Calu3 (cell line): ENCODE measurements at regions not wholly inside any gene's neighbourhood (a gene's known extent, or its start where the extent isn't known, plus 50 kb on each side); places are given as distances from the start of the nearest gene placed in this dataset.

Experiments
- BruUV-seq: library from RNA; stranded (reverse); fragments of 400-500 nt; replicated peaks from 2 replicates; lab custom pipeline; 2021; lab: Mats Ljungman, UMichigan
- CTCF ChIA-PET: fragments of 300-600 bp; sonication (Branson Sonifier 250); formaldehyde crosslinking; loops from one replicate; lab custom pipeline; 2022; ENCODE audit warnings: antibody characterized with exemption; lab: Charles Lee
- DNase-seq: peaks from one replicate; pipeline ENCODE4 v3.0.0; 2022
- H3K27ac Mint-ChIP-seq: one replicate; pipeline ENCODE4 v1.8.0; 2022; ENCODE audit warnings: mixed read lengths; ENCODE audit not compliant: unreplicated experiment
- H3K27me3 Mint-ChIP-seq: one replicate; pipeline ENCODE4 v1.8.0; 2022; ENCODE audit warnings: mixed read lengths; ENCODE audit not compliant: unreplicated experiment
- H3K36me3 Mint-ChIP-seq: one replicate; pipeline ENCODE4 v1.8.0; 2022; ENCODE audit warnings: mild to moderate bottlenecking, moderate library complexity, mixed read lengths; ENCODE audit not compliant: insufficient read depth, unreplicated experiment
- H3K4me1 Mint-ChIP-seq: one replicate; pipeline ENCODE4 v1.8.0; 2022; ENCODE audit warnings: mild to moderate bottlenecking, low read depth, mixed read lengths; ENCODE audit not compliant: unreplicated experiment
- H3K4me3 Mint-ChIP-seq: one replicate; pipeline ENCODE4 v1.8.0; 2022; ENCODE audit warnings: mild to moderate bottlenecking, low read depth, moderate library complexity, mixed read lengths; ENCODE audit not compliant: unreplicated experiment
- H3K9me3 Mint-ChIP-seq: one replicate; pipeline ENCODE4 v1.8.0; 2022; ENCODE audit warnings: low read depth, mixed read lengths; ENCODE audit not compliant: unreplicated experiment
- CTCF ChIP-seq: fragments of 200-600 bp; IDR thresholded peaks from one replicate; pipeline ENCODE4 v1.8.0; 2022; ENCODE audit warnings: antibody characterized with exemption; ENCODE audit not compliant: unreplicated experiment
- intact Hi-C: fragments of 100-400 bp; cut with micrococcal nuclease; formaldehyde crosslinking; loops from one replicate; pipeline ENCODE4 v1.10.0; 2022; ENCODE audit not compliant: unreplicated experiment

DNA sequence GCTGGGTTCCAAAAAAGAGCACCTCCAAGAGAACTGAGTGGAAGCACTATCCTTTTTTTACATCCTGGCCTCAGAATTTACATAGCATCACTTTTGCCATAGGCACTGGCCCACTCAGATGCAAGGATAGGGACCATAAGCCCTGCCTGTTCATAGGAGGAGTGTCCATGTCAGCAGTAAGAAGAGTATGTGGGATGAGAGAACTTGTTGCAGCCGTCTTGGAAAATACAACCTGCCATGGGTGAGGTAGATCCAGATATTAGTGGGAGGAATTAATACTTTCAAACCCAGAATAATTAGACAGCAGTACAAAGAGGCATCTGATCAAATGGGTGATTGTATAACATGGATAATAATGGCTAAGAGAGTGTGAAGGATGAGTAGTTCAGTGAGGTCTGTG lies 110.7 kb upstream of the CELF4 start:
- CTCF ChIA-PET, result no interaction called here

DNA sequence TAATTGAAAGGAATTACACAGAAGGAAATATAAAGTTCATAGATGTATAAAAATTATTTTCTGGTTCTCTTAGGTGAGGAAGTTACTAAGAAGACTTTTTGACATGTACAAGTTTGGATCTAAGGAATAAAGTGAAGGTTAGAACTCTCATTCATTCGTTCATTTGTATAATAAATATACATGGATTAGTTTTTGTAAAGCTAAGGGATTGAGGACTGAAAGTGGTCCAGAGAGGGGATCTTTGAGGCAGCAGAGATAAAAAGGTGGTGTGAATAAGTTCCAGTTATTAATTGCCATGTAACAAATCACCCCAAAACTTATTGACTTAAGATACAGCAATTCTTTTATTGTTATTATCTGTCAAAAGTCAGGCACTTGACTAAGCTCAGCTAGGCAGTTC lies 110.1 kb upstream of the CELF4 start:
- H3K4me1 Mint-ChIP-seq, result no peaks in the 10 kb centered on the region
- no peak for DNase-seq
- no TSS peak for BruUV-seq
- peaks cover 12% of the 10 kb centered on the region for H3K27me3 Mint-ChIP-seq
- no peaks in the 10 kb centered on the region for H3K36me3 Mint-ChIP-seq
- peaks cover under 1% of the 10 kb centered on the region for H3K9me3 Mint-ChIP-seq
- CTCF ChIA-PET, result no interaction called here
- intact Hi-C loops, result no loop called here
- no peak for TF ChIP-seq CTCF
- H3K4me3 Mint-ChIP-seq, result no peak overlapping the region
- H3K27ac Mint-ChIP-seq, result no peak overlapping the region

More for the DNA sequence above, 110.7 kb upstream of the CELF4 start:
- no TSS peak for BruUV-seq
- Mint-ChIP-seq H3K4me1 (no peaks in the 10 kb centered on the region), H3K4me3 (no peak overlapping the region), H3K27ac (no peak overlapping the region), H3K9me3 (no peaks in the 10 kb centered on the region), H3K27me3 (peaks cover 12% of the 10 kb centered on the region), H3K36me3 (no peaks in the 10 kb centered on the region)
- DNase-seq, result no peak
- TF ChIP-seq CTCF, result no peak
- intact Hi-C loops, result no loop called here

DNA sequence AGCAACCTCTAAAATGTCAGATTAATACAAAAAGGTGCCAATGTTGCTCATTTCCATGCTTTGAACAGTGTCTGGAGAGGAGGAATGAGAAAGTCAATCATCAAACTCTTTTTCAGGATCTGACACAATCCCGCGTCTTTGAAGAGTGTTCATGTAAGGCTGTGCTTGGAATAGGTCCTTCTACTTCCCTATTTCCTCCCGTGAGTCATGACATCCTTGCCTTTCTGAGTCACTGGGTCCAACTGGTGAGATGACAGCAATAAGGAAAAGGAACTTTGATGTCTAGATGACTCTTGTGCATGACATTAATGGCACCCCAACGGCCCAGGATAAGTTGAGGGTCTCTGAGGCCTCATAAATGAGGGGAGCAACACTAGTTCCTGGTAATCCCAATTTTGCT lies 109.0 kb upstream of the CELF4 start:
- H3K27ac Mint-ChIP-seq, result no peak overlapping the region
- H3K27me3 Mint-ChIP-seq, result peaks cover 12% of the 10 kb centered on the region
- peaks cover 5% of the 10 kb centered on the region for H3K9me3 Mint-ChIP-seq
- H3K4me1 Mint-ChIP-seq, result no peaks in the 10 kb centered on the region
- no TSS peak for BruUV-seq
- intact Hi-C loops, result no loop called here
- CTCF ChIA-PET, result no interaction called here
- no peak overlapping the region for H3K4me3 Mint-ChIP-seq
- no peak for DNase-seq
- no peak for TF ChIP-seq CTCF
- no peaks in the 10 kb centered on the region for H3K36me3 Mint-ChIP-seq

GRCh38 chr18:37673671-37674070 lies 108.1 kb upstream of the CELF4 start:
- no peaks in the 10 kb centered on the region for H3K4me1 Mint-ChIP-seq
- no peak overlapping the region for H3K27ac Mint-ChIP-seq

More at GRCh38 chr18:37673671-37674070, 108.1 kb upstream of the CELF4 start:
- Mint-ChIP-seq H3K4me3 (no peak overlapping the region), H3K27me3 (peaks cover 11% of the 10 kb centered on the region), H3K36me3 (no peaks in the 10 kb centered on the region), H3K9me3 (peaks cover 5% of the 10 kb centered on the region)
- no peak for DNase-seq
- no peak for TF ChIP-seq CTCF
- BruUV-seq, result no TSS peak
- intact Hi-C loops, result no loop called here
- CTCF ChIA-PET, result no interaction called here
